B cell (primary cell): ENCODE measurements at regions not wholly inside any gene's neighbourhood (a gene's known extent, or its start where the extent isn't known, plus 50 kb on each side); places are given as distances from the start of the nearest gene placed in this dataset.

Source experiments
- ATAC-seq: fragments of 200-7000 bp; cut with Tn5 transposase; one replicate; pipeline ENCODE4 v1.10.0; 2021; ENCODE audit warnings: low read depth, mild to moderate bottlenecking, moderate number of reproducible peaks, moderate library complexity
- CTCF ChIA-PET: fragments of 350-600 bp; sonication (Branson Sonifier 250); formaldehyde crosslinking; loops from one replicate; lab custom pipeline; 2021; ENCODE audit warnings: antibody characterized with exemption, inconsistent platforms; lab: Charles Lee
- POLR2A ChIA-PET: fragments of 350-600 bp; sonication (Branson Sonifier 250); formaldehyde crosslinking; loops from one replicate; lab custom pipeline; 2021; ENCODE audit warnings: antibody characterized with exemption; lab: Charles Lee
- DNase-seq: peaks from one replicate; pipeline ENCODE4 v3.0.0; 2013
- H2AFZ ChIP-seq: 2 replicates; pipeline ENCODE4 v1.6.1; 2012; ENCODE audit warnings: mild to moderate bottlenecking, low read depth, low read length; ENCODE audit not compliant: insufficient read depth, poor library complexity, severe bottlenecking
- H3K27ac ChIP-seq, 2 donors: 1 replicate in 1 of 2; 2 replicates in 1 of 2; pipeline ENCODE4 v1.5.1; 2012 to 2013; ENCODE audit warnings: low read length in 2 of 2, mild to moderate bottlenecking in 2 of 2, moderate library complexity in 1 of 2
- H3K27me3 ChIP-seq, 4 experiments: fragments of 200-600 bp in 1 of 4; sonication (generic) in 1 of 4; replicated peaks in 1 of 4; 1 replicate in 2 of 4; 2 replicates in 2 of 4; pipeline versions ENCODE4 v1.6.1 to v1.7.0; 2013 to 2016; ENCODE audit warnings: low read length in 3 of 4, mild to moderate bottlenecking in 2 of 4, mixed read lengths in 1 of 4, moderate library complexity in 1 of 4; ENCODE audit not compliant: insufficient read depth in 4 of 4, control insufficient read depth in 3 of 4; ENCODE audit errors: control extremely low read depth in 1 of 4
- H3K36me3 ChIP-seq, 2 experiments: replicated peaks in 1 of 2; 1 replicate in 1 of 2; 2 replicates in 1 of 2; pipeline versions ENCODE4 v1.6.1 to v1.7.1; 2013; ENCODE audit warnings: low read length in 1 of 2; ENCODE audit not compliant: insufficient read depth in 2 of 2, control insufficient read depth in 1 of 2; ENCODE audit errors: control extremely low read depth in 1 of 2, extremely low read depth in 1 of 2
- H3K4me1 ChIP-seq, 2 donors: fragments of 200-600 bp in 1 of 2; sonication (generic) in 1 of 2; 1 replicate in 1 of 2; 2 replicates in 1 of 2; pipeline versions ENCODE4 v1.5.1 to v1.6.1; 2013 to 2017; ENCODE audit warnings: low read length in 2 of 2; ENCODE audit not compliant: control insufficient read depth in 2 of 2, insufficient read depth in 2 of 2
- H3K4me2 ChIP-seq: replicated peaks from 2 replicates; pipeline ENCODE3; 2012; ENCODE audit warnings: mild to moderate bottlenecking, low read depth, low read length; ENCODE audit not compliant: poor library complexity, severe bottlenecking
- H3K4me3 ChIP-seq, 5 experiments: fragments of 200-600 bp in 1 of 5; sonication (generic) in 1 of 5; 1 replicate in 3 of 5; 2 replicates in 2 of 5; pipeline versions ENCODE4 v1.5.1 to v1.7.0; 2011 to 2016; ENCODE audit warnings: low read length in 4 of 5, mild to moderate bottlenecking in 4 of 5, low read depth in 2 of 5, control low read depth in 1 of 5, moderate library complexity in 1 of 5; ENCODE audit not compliant: insufficient read depth in 1 of 5; ENCODE audit errors: control extremely low read depth in 1 of 5, extremely low read depth in 1 of 5
- H3K79me2 ChIP-seq: fragments of 200-600 bp; sonication (generic); one replicate; pipeline ENCODE4 v1.6.0; 2016; ENCODE audit warnings: low read length; ENCODE audit not compliant: control insufficient read depth, insufficient read depth
- H3K9ac ChIP-seq: fragments of 200-600 bp; sonication (generic); 2 replicates; pipeline ENCODE4 v1.6.1; 2017; ENCODE audit warnings: mild to moderate bottlenecking, low read length, moderate library complexity
- H3K9me3 ChIP-seq, 3 donors: one replicate each; pipeline versions ENCODE4 v1.6.1 to v1.7.1; 2013; ENCODE audit warnings: low read length in 2 of 3; ENCODE audit not compliant: control insufficient read depth in 2 of 3, insufficient read depth in 1 of 3; ENCODE audit errors: control extremely low read depth in 1 of 3
- H4K20me1 ChIP-seq: 2 replicates; pipeline ENCODE4 v1.6.0; 2012; ENCODE audit warnings: mild to moderate bottlenecking, low read length; ENCODE audit not compliant: insufficient read depth, control insufficient read depth, poor library complexity, severe bottlenecking
- H3K27ac Mint-ChIP-seq: one replicate; pipeline ENCODE4 v1.8.0; 2021; ENCODE audit warnings: mixed read lengths
- H3K27me3 Mint-ChIP-seq: one replicate; pipeline ENCODE4 v1.8.0; 2021; ENCODE audit warnings: mixed read lengths
- H3K4me1 Mint-ChIP-seq: one replicate; pipeline ENCODE4 v1.8.0; 2021; ENCODE audit warnings: mixed read lengths
- H3K4me3 Mint-ChIP-seq: one replicate; pipeline ENCODE4 v1.8.0; 2021; ENCODE audit warnings: mixed read lengths
- H3K9me3 Mint-ChIP-seq: one replicate; pipeline ENCODE4 v1.8.0; 2022; ENCODE audit warnings: mixed read lengths; ENCODE audit not compliant: insufficient read depth
- CTCF ChIP-seq: fragments of 200-600 bp; IDR thresholded peaks from one replicate; pipeline ENCODE4 v1.8.0; 2022; ENCODE audit warnings: antibody characterized with exemption, mild to moderate bottlenecking
- EZH2 ChIP-seq: IDR thresholded peaks from 2 replicates; pipeline ENCODE4 v1.6.1; 2012; ENCODE audit warnings: borderline replicate concordance, low read depth, mild to moderate bottlenecking, moderate library complexity, low read length; ENCODE audit not compliant: insufficient read depth, poor library complexity, severe bottlenecking
- WGBS: methylation state at CpG from one replicate; pipeline ENCODE4 v1.1.5; 2013; ENCODE audit warnings: missing lambda C conversion rate; ENCODE audit not compliant: insufficient coverage; 5-methylcytosine and 5-hydroxymethylcytosine counted together
- intact Hi-C: fragments of 100-400 bp; cut with micrococcal nuclease; formaldehyde crosslinking; loops from one replicate; pipeline ENCODE4 v1.10.0; 2022

- Mint-ChIP-seq H3K9me3 (no peaks in the 10 kb centered on the region), H3K4me1 (no peaks in the 10 kb centered on the region), H3K27me3 (no peaks in the 10 kb centered on the region), H3K27ac (no peak overlapping the region), H3K4me3 (no peak overlapping the region)
- Histone ChIP-seq H3K79me2 (no peaks in the 10 kb centered on the region), H3K4me3 (no peak overlapping the region), H3K4me1 (no peaks in the 10 kb centered on the region), H3K9ac (no peak overlapping the region), H3K27me3 (no peaks in the 10 kb centered on the region), H3K9me3 (peaks cover 0 to 7% (median 0%) of the 10 kb centered on the region in 3 donors), H2AFZ (no peak overlapping the region), H3K4me2 (no peak overlapping the region), H3K36me3 (no peaks in the 10 kb centered on the region), H4K20me1 (no peaks in the 10 kb centered on the region), H3K27ac (no peak overlapping the region)
- ChIA-PET POLR2A (no interaction called here), CTCF (no interaction called here)
- no peak for TF ChIP-seq CTCF
- TF ChIP-seq EZH2 = no peak
- ATAC-seq (no peak), DNase-seq (no peak)
- no CpG with 5 or more reads among the region's 1 CpG for WGBS
- intact Hi-C loops = no loop called here
Measured at GRCh38 chr10:21146436-21146789, 249.3 kb upstream of the NEBL start.

DNA sequence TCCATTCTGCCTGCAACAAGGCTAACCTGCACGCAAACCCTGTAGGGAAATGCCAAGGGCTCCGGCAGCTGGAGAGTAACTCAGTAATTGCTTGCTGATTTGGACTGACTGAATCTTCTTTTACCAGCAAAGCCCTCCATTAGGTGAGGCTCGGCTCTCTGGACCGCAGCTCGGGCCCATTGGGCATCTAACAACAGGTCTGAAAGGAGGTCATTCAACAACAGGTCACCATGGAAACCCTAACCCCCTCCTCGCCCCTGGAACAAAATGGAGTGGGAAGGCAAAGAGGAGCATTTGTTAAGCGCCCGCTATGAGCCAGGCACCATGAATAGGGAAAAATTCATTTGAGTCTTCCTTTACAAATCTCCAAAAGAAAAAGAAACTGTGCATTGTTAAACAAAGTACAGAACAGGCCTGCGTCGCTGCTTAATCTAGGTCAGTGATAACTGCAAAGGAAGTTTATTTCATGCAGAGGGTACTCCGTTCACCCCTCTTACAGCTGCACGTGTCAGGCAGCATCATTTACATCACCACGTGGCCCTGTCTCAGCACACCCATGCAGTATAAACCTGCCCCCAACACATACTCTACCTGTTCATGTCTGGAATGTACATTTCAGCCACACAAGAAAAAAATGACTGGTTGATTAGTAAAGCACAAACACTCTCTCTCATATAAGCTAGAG, 248.8 kb upstream of the NEBL start:
- Histone ChIP-seq H3K4me2 (no peak overlapping the region), H4K20me1 (no peaks in the 10 kb centered on the region), H3K4me3 (no peak overlapping the region), H3K9ac (no peak overlapping the region), H3K79me2 (no peaks in the 10 kb centered on the region), H3K4me1 (no peaks in the 10 kb centered on the region), H3K36me3 (no peaks in the 10 kb centered on the region), H3K27ac (no peak overlapping the region), H3K27me3 (no peaks in the 10 kb centered on the region), H2AFZ (no peak overlapping the region), H3K9me3 (peaks cover 0 to 7% (median 0%) of the 10 kb centered on the region in 3 donors)
- no peaks in the 10 kb centered on the region for H3K4me1 Mint-ChIP-seq
- ChIA-PET POLR2A (no interaction called here), CTCF (no interaction called here)
- no peaks in the 10 kb centered on the region for H3K9me3 Mint-ChIP-seq
- ATAC-seq (no peak), DNase-seq (no peak)
- H3K27me3 Mint-ChIP-seq = no peaks in the 10 kb centered on the region
- no peak for TF ChIP-seq EZH2
- H3K27ac Mint-ChIP-seq = no peak overlapping the region
- no peak overlapping the region for H3K4me3 Mint-ChIP-seq
- WGBS = 77% methylated on average over 5 of the region's 13 CpGs
- intact Hi-C loops = no loop called here
